ENCODE measurements at regions not wholly inside any gene's neighbourhood (a gene's known extent, or its start where the extent isn't known, plus 50 kb on each side); places are given as distances from the start of the nearest gene placed in this dataset.

DNA sequence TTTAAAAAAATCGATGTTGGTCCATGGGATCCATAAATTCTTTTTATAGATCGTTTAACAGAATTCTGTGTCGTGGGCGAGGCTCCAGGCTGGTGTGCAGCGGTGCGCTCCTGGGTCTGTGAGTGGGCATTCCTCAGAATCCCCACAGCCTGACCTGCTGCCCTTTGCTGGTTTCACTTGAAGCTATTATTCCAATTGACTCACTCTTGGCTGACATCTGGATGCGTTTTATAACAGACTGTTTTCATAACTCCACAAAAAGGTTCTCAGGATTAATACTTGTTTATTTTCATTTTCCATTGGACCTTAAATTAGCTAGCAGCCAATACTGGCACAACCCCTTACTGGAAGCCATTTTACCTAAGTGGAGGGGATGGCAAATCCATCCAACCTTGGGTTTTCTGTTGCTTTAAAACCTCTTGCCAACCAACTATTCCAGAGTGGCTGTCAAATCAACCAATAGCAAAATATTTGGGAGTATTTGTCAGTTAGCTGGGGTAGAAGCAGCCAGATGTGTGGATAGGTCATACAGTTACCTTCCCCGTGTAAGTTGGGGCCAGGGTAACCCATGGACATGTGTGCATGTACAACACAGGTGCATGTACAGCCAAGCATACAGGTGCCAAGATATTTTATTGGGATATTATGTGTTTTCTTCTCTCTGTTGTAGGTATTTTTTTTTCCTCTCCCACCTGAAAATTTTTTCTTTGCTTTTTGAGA lies 160.7 kb upstream of the ZNF32 start:
- H3K4me1 ChIP-seq = no peaks in the 10 kb centered on the region
- no peak overlapping the region for H3K27ac ChIP-seq
- intact Hi-C loops (cut with DNase I; ENCODE audit: low total_unique reads) = no loop called here
- TF ChIP-seq POLR2A (IDR thresholded peaks at IDR 0.05) = no peak
- TF ChIP-seq, protein P1, sequence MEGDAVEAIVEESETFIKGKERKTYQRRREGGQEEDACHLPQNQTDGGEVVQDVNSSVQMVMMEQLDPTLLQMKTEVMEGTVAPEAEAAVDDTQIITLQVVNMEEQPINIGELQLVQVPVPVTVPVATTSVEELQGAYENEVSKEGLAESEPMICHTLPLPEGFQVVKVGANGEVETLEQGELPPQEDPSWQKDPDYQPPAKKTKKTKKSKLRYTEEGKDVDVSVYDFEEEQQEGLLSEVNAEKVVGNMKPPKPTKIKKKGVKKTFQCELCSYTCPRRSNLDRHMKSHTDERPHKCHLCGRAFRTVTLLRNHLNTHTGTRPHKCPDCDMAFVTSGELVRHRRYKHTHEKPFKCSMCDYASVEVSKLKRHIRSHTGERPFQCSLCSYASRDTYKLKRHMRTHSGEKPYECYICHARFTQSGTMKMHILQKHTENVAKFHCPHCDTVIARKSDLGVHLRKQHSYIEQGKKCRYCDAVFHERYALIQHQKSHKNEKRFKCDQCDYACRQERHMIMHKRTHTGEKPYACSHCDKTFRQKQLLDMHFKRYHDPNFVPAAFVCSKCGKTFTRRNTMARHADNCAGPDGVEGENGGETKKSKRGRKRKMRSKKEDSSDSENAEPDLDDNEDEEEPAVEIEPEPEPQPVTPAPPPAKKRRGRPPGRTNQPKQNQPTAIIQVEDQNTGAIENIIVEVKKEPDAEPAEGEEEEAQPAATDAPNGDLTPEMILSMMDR (IDR thresholded peaks at IDR 0.05) = no peak
- no peaks in the 10 kb centered on the region for H3K27me3 ChIP-seq
- 69 to 77% methylated on average over 8 of the region's 8 CpGs for WGBS, 2 donors
- H3K9me3 ChIP-seq = no peaks in the 10 kb centered on the region
- no peaks in the 10 kb centered on the region for H3K36me3 ChIP-seq (ENCODE audit: low read depth, missing control alignments)
- DNase-seq = no peak
- H3K4me3 ChIP-seq = no peak overlapping the region

GRCh38 chr10:43808136-43808535 lies 159.5 kb upstream of the ZNF32 start:
- Histone ChIP-seq H3K4me3 (no peak overlapping the region), H3K36me3 (ENCODE audit: low read depth, missing control alignments) (no peaks in the 10 kb centered on the region), H3K4me1 (no peaks in the 10 kb centered on the region), H3K27me3 (no peaks in the 10 kb centered on the region), H3K27ac (no peak overlapping the region), H3K9me3 (no peaks in the 10 kb centered on the region)
- TF ChIP-seq POLR2A (IDR thresholded peaks at IDR 0.05) = no peak
- intact Hi-C loops (cut with DNase I; ENCODE audit: low total_unique reads) = no loop called here
- WGBS, 2 donors = 69 to 88% methylated on average over 3 of the region's 3 CpGs
- DNase-seq = no peak

DNA sequence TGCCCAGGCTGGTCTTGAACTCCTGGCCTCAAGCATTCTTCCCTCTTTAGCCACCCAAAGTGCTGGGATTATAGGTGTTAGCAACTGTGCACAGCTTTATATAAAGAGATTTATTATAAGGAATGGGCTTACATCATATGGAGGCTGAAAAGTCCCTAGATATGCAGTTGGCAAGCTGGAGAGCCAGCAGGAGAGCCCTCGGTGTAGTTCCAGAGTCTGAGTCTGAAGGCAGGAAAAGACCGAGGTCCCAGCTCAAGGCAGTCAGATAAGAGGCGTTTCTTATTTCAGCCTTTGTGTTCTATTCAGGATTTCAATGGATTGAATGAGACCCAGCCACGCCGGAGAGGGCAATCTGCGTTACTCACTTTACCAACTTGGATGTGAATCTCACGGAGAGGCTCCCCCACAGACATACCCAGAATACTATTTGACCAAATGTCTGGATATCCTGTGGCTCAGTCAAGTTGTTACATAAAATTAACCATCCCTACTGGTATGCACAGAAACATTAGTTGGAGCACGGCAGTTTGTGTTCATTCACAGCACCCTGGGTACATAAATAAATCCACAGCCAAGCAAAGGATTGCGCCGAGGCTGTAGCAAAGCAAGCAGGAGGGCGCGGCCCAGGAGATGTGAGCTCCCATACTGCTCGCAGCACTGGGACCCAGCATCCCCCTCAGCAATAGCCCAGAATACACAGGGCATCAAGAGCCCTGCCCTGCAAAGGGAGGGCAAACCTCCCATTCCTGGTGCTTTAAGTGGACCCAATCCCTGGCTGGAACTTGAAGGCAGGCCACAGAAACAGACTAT lies 158.4 kb upstream of the ZNF32 start:
- Histone ChIP-seq H3K9me3 (no peaks in the 10 kb centered on the region), H3K27ac (no peak overlapping the region), H3K36me3 (ENCODE audit: low read depth, missing control alignments) (no peaks in the 10 kb centered on the region), H3K4me1 (no peaks in the 10 kb centered on the region), H3K27me3 (no peaks in the 10 kb centered on the region), H3K4me3 (no peak overlapping the region)
- TF ChIP-seq, protein P1 (IDR thresholded peaks at IDR 0.05) = no peak
- TF ChIP-seq POLR2A (IDR thresholded peaks at IDR 0.05) = no peak
- intact Hi-C loops (cut with DNase I; ENCODE audit: low total_unique reads) = no loop called here
- 67 to 75% methylated on average over 11 to 13 of the region's 13 CpGs for WGBS, 2 donors
- no peak for DNase-seq

- DNase-seq = no peak
- TF ChIP-seq, protein P1 (IDR thresholded peaks at IDR 0.05) = no peak
- TF ChIP-seq POLR2A (IDR thresholded peaks at IDR 0.05) = no peak
- no peaks in the 10 kb centered on the region for H3K36me3 ChIP-seq (ENCODE audit: low read depth, missing control alignments)
- H3K27me3 ChIP-seq = no peaks in the 10 kb centered on the region
- no peaks in the 10 kb centered on the region for H3K9me3 ChIP-seq
- peaks cover 4% of the 10 kb centered on the region for H3K4me1 ChIP-seq
- intact Hi-C loops (cut with DNase I; ENCODE audit: low total_unique reads) = no loop called here
- no peak overlapping the region for H3K4me3 ChIP-seq
- no peak overlapping the region for H3K27ac ChIP-seq
- WGBS, 2 donors = 73 to 75% methylated on average over 7 of the region's 7 CpGs
Measured at GRCh38 chr10:43803791-43804190, 155.1 kb upstream of the ZNF32 start.

GRCh38 chr10:43802988-43803696 lies 154.5 kb upstream of the ZNF32 start:
- Histone ChIP-seq H3K27ac (no peak overlapping the region), H3K4me3 (no peak overlapping the region), H3K36me3 (ENCODE audit: low read depth, missing control alignments) (no peaks in the 10 kb centered on the region), H3K9me3 (no peaks in the 10 kb centered on the region), H3K27me3 (no peaks in the 10 kb centered on the region), H3K4me1 (peaks cover 4% of the 10 kb centered on the region)
- 88 to 98% methylated on average over 5 to 6 of the region's 6 CpGs for WGBS, 2 donors
- DNase-seq = no peak
- TF ChIP-seq, protein P1 (IDR thresholded peaks at IDR 0.05) = no peak
- no peak for TF ChIP-seq POLR2A (IDR thresholded peaks at IDR 0.05)
- intact Hi-C loops (cut with DNase I; ENCODE audit: low total_unique reads) = no loop called here
